22Rv1 (cell line): ENCODE measurements at regions not wholly inside any gene's neighbourhood (a gene's known extent, or its start where the extent isn't known, plus 50 kb on each side); places are given as distances from the start of the nearest gene placed in this dataset.

Experiments
- CTCF ChIP-seq: fragments of 450-650 bp; IDR thresholded peaks from 2 replicates; pipeline ENCODE4 v1.5.1; 2017; ENCODE audit warnings: mild to moderate bottlenecking
- ZFX ChIP-seq: fragments of 450-650 bp; IDR thresholded peaks from 2 replicates; pipeline ENCODE4 v1.6.1; 2017; ENCODE audit warnings: antibody characterized with exemption, borderline replicate concordance

- TF ChIP-seq CTCF (no peak), ZFX (no peak)
Observed at GRCh38 chr16:9343276-9343675, 251.8 kb downstream of the HAPSTR1 start.
